Mammary epithelial cell (primary cell): ENCODE measurements at regions not wholly inside any gene's neighbourhood (a gene's known extent, or its start where the extent isn't known, plus 50 kb on each side); places are given as distances from the start of the nearest gene placed in this dataset.

ENCODE experiments used
- CTCF ChIP-seq, 2 donors: IDR thresholded peaks in 1 of 2; conservative IDR thresholded peaks in 1 of 2; 2 replicates each; pipeline ENCODE4 v1.5.1; 2011 to 2012; ENCODE audit warnings: inconsistent platforms in 2 of 2, low read length in 2 of 2, mild to moderate bottlenecking in 2 of 2, control low read depth in 1 of 2, low read depth in 1 of 2; ENCODE audit not compliant: insufficient read depth in 1 of 2; ENCODE audit errors: extremely low read depth in 1 of 2
- EZH2 ChIP-seq: IDR thresholded peaks from 2 replicates; pipeline ENCODE4 v1.6.1; 2012; ENCODE audit warnings: low read length, inconsistent platforms, borderline replicate concordance

DNA sequence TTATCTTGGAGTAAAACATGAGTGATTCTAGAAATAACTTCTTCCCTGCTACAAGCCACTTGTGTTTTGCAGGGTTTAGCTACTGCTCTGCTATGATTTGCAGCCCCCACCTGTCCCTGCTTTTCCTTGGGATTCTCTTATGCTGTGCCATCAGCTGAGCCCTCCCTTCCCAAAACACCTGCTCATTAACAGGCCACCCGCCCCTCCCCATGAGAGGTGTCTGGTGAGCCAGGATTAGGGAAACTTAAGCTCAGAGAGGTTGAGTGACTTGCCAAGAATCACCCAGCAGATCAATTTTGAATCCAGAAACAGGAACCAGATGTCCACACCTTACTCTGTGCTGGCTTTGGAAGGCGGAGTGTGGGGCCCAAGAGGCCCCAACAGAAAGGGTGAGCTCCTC lies 111.7 kb upstream of the CXCL14 start:
- TF ChIP-seq CTCF (conservative IDR thresholded peaks at IDR 0.05 in 1 of 2, IDR thresholded peaks at IDR 0.05 in 1 of 2; ENCODE audit: extremely low read depth in 1 of 2, insufficient read depth in 1 of 2, low read depth in 1 of 2, low read length in 2 of 2): no peak
- TF ChIP-seq EZH2: no peak
